AG09319 (cell line): ENCODE measurements at regions not wholly inside any gene's neighbourhood (a gene's known extent, or its start where the extent isn't known, plus 50 kb on each side); places are given as distances from the start of the nearest gene placed in this dataset.
A peak's percentile ranks its signal among the peaks of the same experiment; 100 is the strongest.

ENCODE experiments used
- DNase-seq: peaks from one replicate; pipeline ENCODE4 v3.0.0-alpha.2; 2010; ENCODE audit warnings: low read depth; ENCODE audit errors: extremely low read depth
- CTCF ChIP-seq: IDR thresholded peaks from 2 replicates; pipeline ENCODE4 v1.5.1; 2011; ENCODE audit warnings: low read depth, mild to moderate bottlenecking, inconsistent platforms, low read length, moderate library complexity

GRCh38 chr5:57094753-57095683 is 78.8 kb upstream of the GPBP1 start:
- TF ChIP-seq CTCF: peak; percentile 22
- no peak for DNase-seq

- no peak for DNase-seq
- no peak for TF ChIP-seq CTCF
These were observed 76.3 kb upstream of the GPBP1 start for GRCh38 chr5:57097526-57097925.

GRCh38 chr5:57102189-57102904 is 71.5 kb upstream of the GPBP1 start:
- DNase-seq: no peak
- no peak for TF ChIP-seq CTCF

GRCh38 chr5:57102905-57103255 is 71.0 kb upstream of the GPBP1 start:
- DNase-seq: no peak
- TF ChIP-seq CTCF: no peak

- DNase-seq: no peak
- TF ChIP-seq CTCF: no peak
These were observed 70.4 kb upstream of the GPBP1 start for GRCh38 chr5:57103317-57103907.

GRCh38 chr5:57106661-57107060 is 67.2 kb upstream of the GPBP1 start:
- no peak for DNase-seq
- TF ChIP-seq CTCF: no peak

- DNase-seq: no peak
These were observed 61.9 kb upstream of the GPBP1 start for GRCh38 chr5:57111993-57112392.

More at GRCh38 chr5:57111993-57112392, 61.9 kb upstream of the GPBP1 start:
- no peak for TF ChIP-seq CTCF
